H1 (cell line): ENCODE measurements at regions not wholly inside any gene's neighbourhood (a gene's known extent, or its start where the extent isn't known, plus 50 kb on each side); places are given as distances from the start of the nearest gene placed in this dataset.

Experiments
- CEBPB ChIP-seq: IDR thresholded peaks from 2 replicates; pipeline ENCODE4 v1.6.1; 2012; ENCODE audit warnings: low read depth, low read length
- HDAC6 ChIP-seq: IDR thresholded peaks from one replicate; pipeline ENCODE4 v1.7.1; 2012; ENCODE audit warnings: low read depth, mild to moderate bottlenecking, inconsistent platforms, low read length, moderate library complexity
- POLR2A ChIP-seq, 2 experiments: IDR thresholded peaks; 1 replicate in 1 of 2; 2 replicates in 1 of 2; pipeline ENCODE4 v1.6.1; 2011; ENCODE audit warnings: low read depth in 2 of 2, low read length in 2 of 2, mild to moderate bottlenecking in 2 of 2; ENCODE audit errors: control extremely low read depth in 1 of 2
- SIN3A ChIP-seq, 2 experiments: IDR thresholded peaks in 1 of 2; conservative IDR thresholded peaks in 1 of 2; 2 replicates each; pipeline ENCODE4 v1.6.1; 2011 to 2012; ENCODE audit warnings: low read length in 2 of 2, improper control_type of control experiment in 1 of 2, low read depth in 1 of 2, mild to moderate bottlenecking in 1 of 2
- SP4 ChIP-seq: IDR thresholded peaks from 2 replicates; pipeline ENCODE4 v1.6.1; 2012; ENCODE audit warnings: low read length, inconsistent platforms
- TF ChIP-seq, protein P1 (sequence below): IDR thresholded peaks from 2 replicates; pipeline ENCODE4 v1.6.1; 2011; ENCODE audit warnings: low read depth, mild to moderate bottlenecking, low read length; ENCODE audit not compliant: insufficient read depth
- TF ChIP-seq, protein P2 (sequence below), 3 experiments: IDR thresholded peaks; 1 replicate in 2 of 3; 2 replicates in 1 of 3; pipeline versions ENCODE4 v1.5.1 to v1.6.1; 2011; ENCODE audit warnings: low read length in 3 of 3, mild to moderate bottlenecking in 3 of 3, inconsistent platforms in 2 of 3, low read depth in 1 of 3, moderate library complexity in 1 of 3; ENCODE audit not compliant: insufficient read depth in 1 of 3; ENCODE audit errors: control extremely low read depth in 1 of 3
- TF ChIP-seq, protein P3 (sequence below): IDR thresholded peaks from 2 replicates; pipeline ENCODE4 v1.6.1; 2011; ENCODE audit warnings: low read length, improper control_type of control experiment

DNA sequence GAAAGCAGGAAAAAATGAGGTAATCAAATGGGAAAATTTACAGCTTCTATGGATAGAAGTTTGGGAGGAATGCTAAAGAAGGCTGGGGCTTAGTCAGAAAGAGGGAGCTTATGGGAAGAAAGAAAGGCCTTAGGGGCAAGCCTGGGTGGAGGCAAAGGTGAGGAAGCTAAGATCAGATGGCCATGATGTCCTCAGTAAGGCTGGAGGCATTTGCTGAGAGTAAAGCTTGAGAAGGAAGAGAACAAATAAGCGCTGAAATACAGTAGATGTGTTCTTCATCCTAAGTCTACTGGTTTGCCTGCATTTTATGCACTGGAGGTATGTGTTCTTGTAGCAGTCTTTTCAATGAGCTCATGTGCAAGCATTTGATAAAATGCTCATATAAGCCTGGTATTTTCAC lies 355.4 kb downstream of the BRINP2 start:
- TF ChIP-seq HDAC6 (no peak), POLR2A (IDR thresholded peaks at IDR 0.05; ENCODE audit: control extremely low read depth in 1 of 2, low read depth in 2 of 2, low read length in 2 of 2) (no peak), SP4 (no peak), SIN3A (conservative IDR thresholded peaks at IDR 0.05 in 1 of 2, IDR thresholded peaks at IDR 0.05 in 1 of 2; ENCODE audit: low read depth in 1 of 2, low read length in 2 of 2) (no peak), CEBPB (no peak)
- TF ChIP-seq, protein P1, sequence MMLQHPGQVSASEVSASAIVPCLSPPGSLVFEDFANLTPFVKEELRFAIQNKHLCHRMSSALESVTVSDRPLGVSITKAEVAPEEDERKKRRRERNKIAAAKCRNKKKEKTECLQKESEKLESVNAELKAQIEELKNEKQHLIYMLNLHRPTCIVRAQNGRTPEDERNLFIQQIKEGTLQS = no peak
- TF ChIP-seq, protein P2, sequence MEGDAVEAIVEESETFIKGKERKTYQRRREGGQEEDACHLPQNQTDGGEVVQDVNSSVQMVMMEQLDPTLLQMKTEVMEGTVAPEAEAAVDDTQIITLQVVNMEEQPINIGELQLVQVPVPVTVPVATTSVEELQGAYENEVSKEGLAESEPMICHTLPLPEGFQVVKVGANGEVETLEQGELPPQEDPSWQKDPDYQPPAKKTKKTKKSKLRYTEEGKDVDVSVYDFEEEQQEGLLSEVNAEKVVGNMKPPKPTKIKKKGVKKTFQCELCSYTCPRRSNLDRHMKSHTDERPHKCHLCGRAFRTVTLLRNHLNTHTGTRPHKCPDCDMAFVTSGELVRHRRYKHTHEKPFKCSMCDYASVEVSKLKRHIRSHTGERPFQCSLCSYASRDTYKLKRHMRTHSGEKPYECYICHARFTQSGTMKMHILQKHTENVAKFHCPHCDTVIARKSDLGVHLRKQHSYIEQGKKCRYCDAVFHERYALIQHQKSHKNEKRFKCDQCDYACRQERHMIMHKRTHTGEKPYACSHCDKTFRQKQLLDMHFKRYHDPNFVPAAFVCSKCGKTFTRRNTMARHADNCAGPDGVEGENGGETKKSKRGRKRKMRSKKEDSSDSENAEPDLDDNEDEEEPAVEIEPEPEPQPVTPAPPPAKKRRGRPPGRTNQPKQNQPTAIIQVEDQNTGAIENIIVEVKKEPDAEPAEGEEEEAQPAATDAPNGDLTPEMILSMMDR (IDR thresholded peaks at IDR 0.05; ENCODE audit: control extremely low read depth in 1 of 3, insufficient read depth in 1 of 3, low read depth in 1 of 3, low read length in 3 of 3) = no peak
- TF ChIP-seq, protein P3, sequence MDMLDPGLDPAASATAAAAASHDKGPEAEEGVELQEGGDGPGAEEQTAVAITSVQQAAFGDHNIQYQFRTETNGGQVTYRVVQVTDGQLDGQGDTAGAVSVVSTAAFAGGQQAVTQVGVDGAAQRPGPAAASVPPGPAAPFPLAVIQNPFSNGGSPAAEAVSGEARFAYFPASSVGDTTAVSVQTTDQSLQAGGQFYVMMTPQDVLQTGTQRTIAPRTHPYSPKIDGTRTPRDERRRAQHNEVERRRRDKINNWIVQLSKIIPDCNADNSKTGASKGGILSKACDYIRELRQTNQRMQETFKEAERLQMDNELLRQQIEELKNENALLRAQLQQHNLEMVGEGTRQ = no peak
